ENCODE measurements at regions not wholly inside any gene's neighbourhood (a gene's known extent, or its start where the extent isn't known, plus 50 kb on each side); places are given as distances from the start of the nearest gene placed in this dataset.

DNA sequence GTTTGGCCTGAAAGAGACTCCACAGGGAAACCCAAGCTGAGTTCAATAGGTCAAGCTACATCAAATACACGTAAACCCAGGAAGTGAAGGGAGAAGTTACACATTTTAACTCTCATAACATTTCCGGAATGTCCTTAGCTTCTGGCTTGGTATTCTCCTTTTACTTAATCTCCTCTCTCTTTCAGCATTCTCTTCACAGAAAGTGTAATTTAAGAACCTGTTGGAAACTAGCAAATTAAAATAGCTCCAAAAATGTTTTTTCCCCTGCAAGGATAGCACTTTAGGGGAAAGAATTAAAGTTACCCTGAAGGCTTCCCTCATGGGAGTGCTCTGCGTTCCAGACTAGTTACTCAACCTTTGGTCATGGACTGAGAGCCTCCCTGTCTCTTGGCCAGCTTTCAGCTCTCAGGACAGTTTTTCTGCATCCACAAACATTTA, 292.7 kb upstream of the TARS1 start:
- TF ChIP-seq, protein P1, sequence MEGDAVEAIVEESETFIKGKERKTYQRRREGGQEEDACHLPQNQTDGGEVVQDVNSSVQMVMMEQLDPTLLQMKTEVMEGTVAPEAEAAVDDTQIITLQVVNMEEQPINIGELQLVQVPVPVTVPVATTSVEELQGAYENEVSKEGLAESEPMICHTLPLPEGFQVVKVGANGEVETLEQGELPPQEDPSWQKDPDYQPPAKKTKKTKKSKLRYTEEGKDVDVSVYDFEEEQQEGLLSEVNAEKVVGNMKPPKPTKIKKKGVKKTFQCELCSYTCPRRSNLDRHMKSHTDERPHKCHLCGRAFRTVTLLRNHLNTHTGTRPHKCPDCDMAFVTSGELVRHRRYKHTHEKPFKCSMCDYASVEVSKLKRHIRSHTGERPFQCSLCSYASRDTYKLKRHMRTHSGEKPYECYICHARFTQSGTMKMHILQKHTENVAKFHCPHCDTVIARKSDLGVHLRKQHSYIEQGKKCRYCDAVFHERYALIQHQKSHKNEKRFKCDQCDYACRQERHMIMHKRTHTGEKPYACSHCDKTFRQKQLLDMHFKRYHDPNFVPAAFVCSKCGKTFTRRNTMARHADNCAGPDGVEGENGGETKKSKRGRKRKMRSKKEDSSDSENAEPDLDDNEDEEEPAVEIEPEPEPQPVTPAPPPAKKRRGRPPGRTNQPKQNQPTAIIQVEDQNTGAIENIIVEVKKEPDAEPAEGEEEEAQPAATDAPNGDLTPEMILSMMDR (IDR thresholded peaks at IDR 0.05): no peak
- TF ChIP-seq POLR2AphosphoS5 (IDR thresholded peaks at IDR 0.05) (no peak), POLR2A (IDR thresholded peaks at IDR 0.05) (no peak)
